Adrenal gland (tissue), 5 donors: ENCODE measurements at regions not wholly inside any gene's neighbourhood (a gene's known extent, or its start where the extent isn't known, plus 50 kb on each side); places are given as distances from the start of the nearest gene placed in this dataset.

Source experiments
- POLR2A ChIP-seq, 2 donors: fragments of 450-650 bp; IDR thresholded peaks; one replicate each; pipeline ENCODE4 v1.6.1; 2017; ENCODE audit warnings: antibody characterized with exemption in 2 of 2, mild to moderate bottlenecking in 2 of 2, moderate library complexity in 1 of 2
- TF ChIP-seq, protein P1 (sequence below), 6 experiments: fragments of 450-650 bp in 4 of 6; fragments of 200-600 bp in 2 of 6; sonication (generic) in 1 of 6; IDR thresholded peaks; 1 replicate in 5 of 6; 2 replicates in 1 of 6; pipeline versions ENCODE4 v1.5.1 to v1.8.0; 2016 to 2021; ENCODE audit warnings: antibody characterized with exemption in 6 of 6, mild to moderate bottlenecking in 2 of 6, moderate library complexity in 1 of 6
- donor health status: DM: no; HTN: no; CAD: no.

DNA sequence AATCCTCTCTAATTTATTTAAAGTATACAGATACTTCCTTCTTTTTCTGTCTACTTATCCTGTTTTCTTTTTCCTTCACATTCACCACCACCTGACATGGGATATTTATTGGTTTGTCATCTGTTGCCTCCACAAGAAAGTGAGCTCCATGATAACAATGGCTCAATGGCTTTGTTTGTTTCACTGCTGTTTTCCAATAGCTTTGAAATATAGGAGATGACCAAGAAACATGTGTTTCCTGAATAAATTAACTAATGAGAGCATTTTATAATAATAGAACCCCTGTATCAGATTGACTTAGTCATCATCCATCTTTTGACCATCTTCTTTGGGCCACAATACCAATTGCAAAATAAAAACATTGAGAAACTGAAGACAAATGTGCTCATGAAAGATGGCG, 180.2 kb upstream of the GAS1 start:
- TF ChIP-seq, protein P1, sequence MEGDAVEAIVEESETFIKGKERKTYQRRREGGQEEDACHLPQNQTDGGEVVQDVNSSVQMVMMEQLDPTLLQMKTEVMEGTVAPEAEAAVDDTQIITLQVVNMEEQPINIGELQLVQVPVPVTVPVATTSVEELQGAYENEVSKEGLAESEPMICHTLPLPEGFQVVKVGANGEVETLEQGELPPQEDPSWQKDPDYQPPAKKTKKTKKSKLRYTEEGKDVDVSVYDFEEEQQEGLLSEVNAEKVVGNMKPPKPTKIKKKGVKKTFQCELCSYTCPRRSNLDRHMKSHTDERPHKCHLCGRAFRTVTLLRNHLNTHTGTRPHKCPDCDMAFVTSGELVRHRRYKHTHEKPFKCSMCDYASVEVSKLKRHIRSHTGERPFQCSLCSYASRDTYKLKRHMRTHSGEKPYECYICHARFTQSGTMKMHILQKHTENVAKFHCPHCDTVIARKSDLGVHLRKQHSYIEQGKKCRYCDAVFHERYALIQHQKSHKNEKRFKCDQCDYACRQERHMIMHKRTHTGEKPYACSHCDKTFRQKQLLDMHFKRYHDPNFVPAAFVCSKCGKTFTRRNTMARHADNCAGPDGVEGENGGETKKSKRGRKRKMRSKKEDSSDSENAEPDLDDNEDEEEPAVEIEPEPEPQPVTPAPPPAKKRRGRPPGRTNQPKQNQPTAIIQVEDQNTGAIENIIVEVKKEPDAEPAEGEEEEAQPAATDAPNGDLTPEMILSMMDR (IDR thresholded peaks at IDR 0.05), result no peak
- no peak for TF ChIP-seq POLR2A (IDR thresholded peaks at IDR 0.05)
